Left renal cortex interstitium (tissue), 4 donors: ENCODE measurements at regions not wholly inside any gene's neighbourhood (a gene's known extent, or its start where the extent isn't known, plus 50 kb on each side); places are given as distances from the start of the nearest gene placed in this dataset.
"Not testable (repeated sequence)": the region's sequence is repeated elsewhere in the genome, so short reads cannot be mapped to it uniquely, and the experiment has no call there.

ENCODE experiments used
- DNase-seq, 4 donors: peaks; one replicate each; pipeline ENCODE4 v3.0.0-alpha.2; 2013; ENCODE audit warnings: low read depth in 4 of 4, low spot score in 2 of 4, missing footprints in 1 of 4

GRCh38 chr6:26720663-26721218 is 61.2 kb upstream of the ZNF322 start:
- DNase-seq, result not testable (repeated sequence)

- not testable (repeated sequence) for DNase-seq
These were observed 70.6 kb upstream of the ZNF322 start for GRCh38 chr6:26730019-26730766.

GRCh38 chr6:26734776-26735472 is 75.4 kb upstream of the ZNF322 start:
- not testable (repeated sequence) for DNase-seq

- no peak for DNase-seq
These were observed 80.3 kb upstream of the ZNF322 start for GRCh38 chr6:26739811-26740210.

GRCh38 chr6:26743157-26743821 is 83.7 kb upstream of the ZNF322 start:
- DNase-seq, result no peak

- DNase-seq, result no peak
These were observed 84.6 kb upstream of the ZNF322 start for GRCh38 chr6:26743941-26744699.

- DNase-seq, result not testable (repeated sequence)
These were observed 85.3 kb upstream of the ZNF322 start for GRCh38 chr6:26744837-26745282.

GRCh38 chr6:26745964-26746363 is 86.4 kb upstream of the ZNF322 start:
- DNase-seq, result not testable (repeated sequence)

- not testable (repeated sequence) for DNase-seq
These were observed 89.7 kb upstream of the ZNF322 start for GRCh38 chr6:26749126-26749758.

GRCh38 chr6:26749759-26750126 is 90.2 kb upstream of the ZNF322 start:
- not testable (repeated sequence) for DNase-seq

GRCh38 chr6:26754212-26754611 is 94.7 kb upstream of the ZNF322 start:
- no peak for DNase-seq

- DNase-seq, result not testable (repeated sequence)
These were observed 95.3 kb upstream of the ZNF322 start for GRCh38 chr6:26754801-26755200.

- not testable (repeated sequence) for DNase-seq
These were observed 96.7 kb upstream of the ZNF322 start for GRCh38 chr6:26756067-26756805.

GRCh38 chr6:26766203-26766902 is 106.8 kb upstream of the ZNF322 start:
- not testable (repeated sequence) for DNase-seq

GRCh38 chr6:26770941-26771666 is 111.6 kb upstream of the ZNF322 start:
- DNase-seq, result not testable (repeated sequence)

- DNase-seq, result not testable (repeated sequence)
These were observed 113.9 kb upstream of the ZNF322 start for GRCh38 chr6:26773414-26773813.

GRCh38 chr6:26780563-26780962 is 121.0 kb upstream of the ZNF322 start:
- DNase-seq, result not testable (repeated sequence)
